ENCODE measurements at regions not wholly inside any gene's neighbourhood (a gene's known extent, or its start where the extent isn't known, plus 50 kb on each side); places are given as distances from the start of the nearest gene placed in this dataset.

DNA sequence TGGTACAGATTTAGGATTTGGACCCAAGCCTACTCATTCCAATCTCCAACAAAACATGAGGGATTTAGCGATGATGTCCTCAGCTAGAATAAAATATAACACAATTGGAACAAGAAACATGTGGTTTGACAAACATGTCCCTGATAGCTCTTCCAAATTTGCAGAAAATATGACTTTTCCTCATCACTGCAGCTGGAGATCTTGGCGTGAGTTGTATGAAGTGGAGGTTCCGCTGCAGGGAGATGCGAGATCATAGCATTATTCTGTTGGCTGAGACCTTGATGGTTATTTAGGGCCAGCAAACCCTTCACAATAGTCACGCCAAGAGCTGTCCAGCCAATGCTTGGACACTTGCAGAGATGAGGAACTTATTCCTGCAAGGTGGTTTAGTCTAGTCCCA, 413.4 kb upstream of the TBX3 start:
- no peak for TF ChIP-seq CTCF (IDR thresholded peaks at IDR 0.05)
- TF ChIP-seq EP300 (IDR thresholded peaks at IDR 0.05): no peak
- no peak for TF ChIP-seq POLR2AphosphoS5 (IDR thresholded peaks at IDR 0.05)
- no peak for TF ChIP-seq POLR2A (IDR thresholded peaks at IDR 0.05)

Data from upper lobe of left lung (tissue), 4 donors.